ENCODE measurements at regions not wholly inside any gene's neighbourhood (a gene's known extent, or its start where the extent isn't known, plus 50 kb on each side); places are given as distances from the start of the nearest gene placed in this dataset.
"Not testable (repeated sequence)": the region's sequence is repeated elsewhere in the genome, so short reads cannot be mapped to it uniquely, and the experiment has no call there.

- no peaks in the 10 kb centered on the region for H3K4me1 ChIP-seq
- H3K27me3 ChIP-seq, result no peaks in the 10 kb centered on the region
- H3K9me3 ChIP-seq, result no peaks in the 10 kb centered on the region; the same call in 1 of the 2 replicates
- no peak overlapping the region for H3K4me3 ChIP-seq (ENCODE audit: low read depth, low read length)
- no peak for TF ChIP-seq CTCF (IDR thresholded peaks at IDR 0.05; ENCODE audit: low read depth, low read length)
- no peak for DNase-seq
- H3K36me3 ChIP-seq, result no peaks in the 10 kb centered on the region
These were observed 163.3 kb downstream of the CD24 start for GRCh38 chr6:106811088-106811686.

DNA sequence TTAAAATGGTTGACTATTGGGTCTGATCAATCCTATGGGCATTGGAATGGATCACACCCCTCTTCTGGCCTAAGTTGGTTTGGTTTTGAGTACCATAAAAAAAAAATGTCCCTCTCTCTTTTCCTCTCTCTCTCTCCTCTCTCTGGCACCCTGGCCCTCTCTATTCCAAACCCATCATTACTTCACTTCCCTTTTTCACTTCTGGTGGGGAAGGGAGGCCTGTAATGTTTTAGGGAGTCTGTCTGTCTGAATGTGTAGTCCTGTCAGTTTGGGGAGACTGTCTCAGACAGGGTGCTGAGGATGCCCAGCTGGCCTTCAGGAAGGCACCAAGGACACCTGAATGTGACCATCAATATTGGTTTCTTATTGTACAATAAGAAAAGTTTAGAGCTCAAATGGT, 165.8 kb downstream of the CD24 start:
- H3K36me3 ChIP-seq, result no peaks in the 10 kb centered on the region
- no peak overlapping the region for H3K4me3 ChIP-seq (ENCODE audit: low read depth, low read length)
- no peaks in the 10 kb centered on the region; the same call in 1 of the 2 replicates for H3K9me3 ChIP-seq
- H3K27me3 ChIP-seq, result no peaks in the 10 kb centered on the region
- no peaks in the 10 kb centered on the region for H3K4me1 ChIP-seq
- no peak for TF ChIP-seq CTCF (IDR thresholded peaks at IDR 0.05; ENCODE audit: low read depth, low read length)
- DNase-seq, result no peak

- no peaks in the 10 kb centered on the region for H3K27me3 ChIP-seq
- H3K4me1 ChIP-seq, result no peaks in the 10 kb centered on the region
- no peaks in the 10 kb centered on the region; the same call in 1 of the 2 replicates for H3K9me3 ChIP-seq
- H3K4me3 ChIP-seq (ENCODE audit: low read depth, low read length), result no peak overlapping the region
- DNase-seq, result no peak
- no peaks in the 10 kb centered on the region for H3K36me3 ChIP-seq
- TF ChIP-seq CTCF (IDR thresholded peaks at IDR 0.05; ENCODE audit: low read depth, low read length), result no peak
These were observed 166.4 kb downstream of the CD24 start for GRCh38 chr6:106807947-106808611.

- not testable (repeated sequence) for H3K4me3 ChIP-seq (ENCODE audit: low read depth, low read length); H3K36me3 ChIP-seq; DNase-seq; H3K27me3 ChIP-seq; H3K4me1 ChIP-seq; H3K9me3 ChIP-seq
These were observed 168.3 kb downstream of the CD24 start for GRCh38 chr6:106806253-106806652.

DNA sequence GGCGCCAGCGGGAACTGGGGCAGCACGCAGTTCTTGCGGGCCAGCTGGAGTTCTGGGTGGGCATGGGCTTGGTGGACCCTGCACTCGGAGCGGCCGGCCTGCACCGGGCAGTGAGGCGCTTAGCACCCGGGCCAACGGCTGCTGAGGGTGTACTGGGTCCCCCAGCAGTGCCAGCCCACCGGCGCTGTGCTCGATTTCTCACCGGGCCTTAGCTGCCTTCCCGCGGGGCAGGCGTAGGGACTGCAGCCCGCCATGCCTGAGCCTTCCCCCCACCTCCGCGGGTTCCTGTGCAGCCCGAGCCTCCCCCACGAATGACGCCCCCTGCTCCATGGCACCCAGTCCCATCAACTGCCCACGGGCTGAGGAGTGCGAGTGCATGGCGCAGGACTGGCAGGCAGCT, 168.8 kb downstream of the CD24 start:
- no peak for DNase-seq
- no peak for TF ChIP-seq CTCF (IDR thresholded peaks at IDR 0.05; ENCODE audit: low read depth, low read length)

GRCh38 chr6:106804346-106805335, 169.9 kb downstream of the CD24 start:
- H3K4me1 ChIP-seq, result no peaks in the 10 kb centered on the region
- no peak for TF ChIP-seq CTCF (IDR thresholded peaks at IDR 0.05; ENCODE audit: low read depth, low read length)
- H3K9me3 ChIP-seq, result no peaks in the 10 kb centered on the region; the same call in 1 of the 2 replicates
- no peak for DNase-seq
- no peak overlapping the region for H3K4me3 ChIP-seq (ENCODE audit: low read depth, low read length)
- H3K36me3 ChIP-seq, result no peaks in the 10 kb centered on the region
- H3K27me3 ChIP-seq, result no peaks in the 10 kb centered on the region

More for the DNA sequence above, 168.8 kb downstream of the CD24 start:
- Histone ChIP-seq H3K4me1 (no peaks in the 10 kb centered on the region), H3K4me3 (ENCODE audit: low read depth, low read length) (no peak overlapping the region), H3K27me3 (no peaks in the 10 kb centered on the region), H3K9me3 (no peaks in the 10 kb centered on the region; the same call in 1 of the 2 replicates), H3K36me3 (no peaks in the 10 kb centered on the region)

Measured in BE2C (cell line).